Nephron (organoid): ENCODE measurements at regions not wholly inside any gene's neighbourhood (a gene's known extent, or its start where the extent isn't known, plus 50 kb on each side); places are given as distances from the start of the nearest gene placed in this dataset.

Experiments
- H3K27ac Mint-ChIP-seq, 3 experiments: 2 replicates each; pipeline ENCODE4 v1.8.0; 2020; ENCODE audit warnings: mixed read lengths in 3 of 3, mild to moderate bottlenecking in 2 of 3, moderate library complexity in 1 of 3
- H3K27me3 Mint-ChIP-seq: 2 replicates; pipeline ENCODE4 v1.8.0; 2021; ENCODE audit warnings: low read depth, mild to moderate bottlenecking, moderate library complexity, mixed read lengths
- H3K36me3 Mint-ChIP-seq: 2 replicates; pipeline ENCODE4 v1.8.0; 2020; ENCODE audit warnings: low read depth, mixed read lengths
- H3K4me1 Mint-ChIP-seq: 2 replicates; pipeline ENCODE4 v1.8.0; 2020; ENCODE audit warnings: mixed read lengths
- H3K4me3 Mint-ChIP-seq, 3 experiments: 2 replicates each; pipeline ENCODE4 v1.8.0; 2020; ENCODE audit warnings: mild to moderate bottlenecking in 3 of 3, mixed read lengths in 3 of 3, moderate library complexity in 2 of 3
- H3K9me3 Mint-ChIP-seq: 2 replicates; pipeline ENCODE4 v1.8.0; 2020; ENCODE audit warnings: mixed read lengths
- TF ChIP-seq, protein P1 (sequence below), 3 experiments: fragments of 200-600 bp; sonication (generic); IDR thresholded peaks; one replicate each; pipeline ENCODE4 v1.5.0; 2021; ENCODE audit warnings: antibody characterized with exemption in 3 of 3; ENCODE audit not compliant: unreplicated experiment in 3 of 3

DNA sequence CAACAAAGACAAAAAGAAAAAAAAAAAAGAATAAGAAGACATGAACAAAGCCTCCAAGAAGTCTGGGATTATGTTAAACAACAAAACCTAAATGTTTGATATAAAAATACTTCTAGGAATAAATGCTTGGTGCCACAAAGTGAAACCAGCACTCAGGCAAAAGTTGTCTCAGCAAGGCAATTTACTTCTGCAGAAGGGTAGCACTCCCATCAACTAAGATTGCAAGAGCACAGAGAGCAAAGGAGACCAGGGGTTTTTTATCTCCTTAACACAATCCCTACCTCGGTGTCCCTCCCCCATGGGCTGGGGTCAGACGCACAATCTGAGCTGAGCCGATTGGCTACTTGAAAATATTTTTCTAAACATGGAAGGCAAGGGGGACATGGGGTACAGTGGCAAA lies 381.3 kb upstream of the SLC24A2 start:
- Mint-ChIP-seq H3K36me3 (peaks cover 12% of the 10 kb centered on the region), H3K4me1 (no peaks in the 10 kb centered on the region), H3K4me3 (no peak overlapping the region), H3K27me3 (no peaks in the 10 kb centered on the region), H3K27ac (no peak overlapping the region), H3K9me3 (peaks cover 67% of the 10 kb centered on the region)
- TF ChIP-seq, protein P1, sequence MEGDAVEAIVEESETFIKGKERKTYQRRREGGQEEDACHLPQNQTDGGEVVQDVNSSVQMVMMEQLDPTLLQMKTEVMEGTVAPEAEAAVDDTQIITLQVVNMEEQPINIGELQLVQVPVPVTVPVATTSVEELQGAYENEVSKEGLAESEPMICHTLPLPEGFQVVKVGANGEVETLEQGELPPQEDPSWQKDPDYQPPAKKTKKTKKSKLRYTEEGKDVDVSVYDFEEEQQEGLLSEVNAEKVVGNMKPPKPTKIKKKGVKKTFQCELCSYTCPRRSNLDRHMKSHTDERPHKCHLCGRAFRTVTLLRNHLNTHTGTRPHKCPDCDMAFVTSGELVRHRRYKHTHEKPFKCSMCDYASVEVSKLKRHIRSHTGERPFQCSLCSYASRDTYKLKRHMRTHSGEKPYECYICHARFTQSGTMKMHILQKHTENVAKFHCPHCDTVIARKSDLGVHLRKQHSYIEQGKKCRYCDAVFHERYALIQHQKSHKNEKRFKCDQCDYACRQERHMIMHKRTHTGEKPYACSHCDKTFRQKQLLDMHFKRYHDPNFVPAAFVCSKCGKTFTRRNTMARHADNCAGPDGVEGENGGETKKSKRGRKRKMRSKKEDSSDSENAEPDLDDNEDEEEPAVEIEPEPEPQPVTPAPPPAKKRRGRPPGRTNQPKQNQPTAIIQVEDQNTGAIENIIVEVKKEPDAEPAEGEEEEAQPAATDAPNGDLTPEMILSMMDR (IDR thresholded peaks at IDR 0.05; ENCODE audit: unreplicated experiment in 3 of 3), result no peak

DNA sequence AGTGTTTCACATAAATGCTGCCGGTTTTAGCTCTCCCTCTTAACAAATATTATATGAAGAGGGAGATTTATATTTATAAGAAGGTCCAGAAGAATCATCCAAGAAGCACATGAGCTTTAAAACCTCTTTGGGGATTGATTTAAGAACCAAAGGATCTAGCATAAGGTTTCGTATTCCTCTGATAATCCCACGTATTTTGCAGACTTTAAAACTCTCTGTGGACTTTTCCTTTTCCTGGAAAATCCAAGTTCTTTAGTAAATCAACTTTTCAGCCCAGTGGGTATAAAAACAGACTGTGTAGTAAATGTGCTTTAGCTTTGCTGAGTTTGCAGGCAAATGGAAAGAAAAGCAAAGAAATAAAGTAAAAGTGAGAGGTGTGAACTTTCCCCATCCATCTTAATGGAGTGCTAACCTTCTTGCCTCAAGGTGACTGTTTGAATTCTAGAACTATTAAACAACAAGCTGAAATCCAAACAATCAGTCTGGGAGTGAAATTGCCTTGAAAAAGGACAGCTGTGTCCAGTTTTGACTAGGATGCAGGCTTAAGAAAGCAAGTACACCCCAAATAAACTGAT lies 363.4 kb upstream of the SLC24A2 start:
- TF ChIP-seq, protein P1 (IDR thresholded peaks at IDR 0.05; ENCODE audit: unreplicated experiment in 3 of 3), result no peak
- Mint-ChIP-seq H3K27ac (peak overlapping the region; percentile 61 to 66 (median 62)), H3K4me1 (peaks cover 34% of the 10 kb centered on the region), H3K27me3 (peaks cover 7% of the 10 kb centered on the region), H3K36me3 (no peaks in the 10 kb centered on the region), H3K4me3 (no peak overlapping the region), H3K9me3 (no peaks in the 10 kb centered on the region)

DNA sequence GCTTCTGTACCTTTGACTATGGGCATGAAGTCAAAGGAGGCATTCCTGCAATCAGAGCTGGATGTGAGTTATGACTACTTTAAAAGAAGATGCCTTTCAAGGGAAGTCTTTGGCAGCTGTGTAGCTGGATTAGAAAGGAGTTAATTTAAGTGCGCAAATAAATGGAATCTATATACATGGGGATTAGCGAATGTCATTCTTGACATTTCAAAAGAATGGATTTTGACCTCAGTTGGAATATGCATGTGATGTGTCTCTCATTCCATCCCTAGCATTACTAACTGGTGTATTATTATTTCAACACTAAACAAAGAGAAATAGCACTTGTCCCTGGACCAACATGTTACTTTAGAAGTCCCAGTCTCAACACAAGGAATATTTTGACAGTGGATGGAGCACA lies 359.6 kb upstream of the SLC24A2 start:
- peak overlapping the region in 1 of 3 experiments; percentile 39 for H3K4me3 Mint-ChIP-seq
- H3K4me1 Mint-ChIP-seq, result peaks cover 66% of the 10 kb centered on the region
- H3K27ac Mint-ChIP-seq, result peak overlapping the region; percentile 31 to 63 (median 37)
- no peaks in the 10 kb centered on the region for H3K36me3 Mint-ChIP-seq
- TF ChIP-seq, protein P1 (IDR thresholded peaks at IDR 0.05; ENCODE audit: unreplicated experiment in 3 of 3), result no peak
- H3K27me3 Mint-ChIP-seq, result peaks cover 20% of the 10 kb centered on the region
- no peaks in the 10 kb centered on the region for H3K9me3 Mint-ChIP-seq

DNA sequence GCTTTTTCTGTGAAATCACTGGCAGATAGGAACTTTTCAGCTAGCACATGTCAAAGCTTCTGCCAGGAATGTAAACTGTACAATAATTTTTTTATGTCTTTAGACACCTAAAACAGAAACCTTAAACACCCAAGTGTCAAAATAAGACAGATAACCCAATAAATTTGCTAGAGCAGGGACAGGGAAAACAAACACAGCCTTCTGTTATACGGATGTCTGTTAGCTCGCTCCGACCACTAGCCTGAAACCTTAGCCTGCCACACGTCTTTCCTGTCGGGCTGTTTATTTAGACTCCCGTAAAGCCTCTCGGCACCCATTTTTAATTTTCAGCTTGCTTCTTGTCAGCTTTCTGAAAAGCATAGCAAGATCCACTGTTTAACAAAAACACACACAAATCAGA lies 355.4 kb upstream of the SLC24A2 start:
- peaks cover 39% of the 10 kb centered on the region for H3K27me3 Mint-ChIP-seq
- no peaks in the 10 kb centered on the region for H3K36me3 Mint-ChIP-seq
- H3K27ac Mint-ChIP-seq, result peak overlapping the region; percentile 1 to 7 (median 3)
- no peaks in the 10 kb centered on the region for H3K9me3 Mint-ChIP-seq
- TF ChIP-seq, protein P1 (IDR thresholded peaks at IDR 0.05; ENCODE audit: unreplicated experiment in 3 of 3), result no peak
- peak overlapping the region; percentile 23 to 54 (median 40) for H3K4me3 Mint-ChIP-seq
- H3K4me1 Mint-ChIP-seq, result peaks cover 75% of the 10 kb centered on the region

DNA sequence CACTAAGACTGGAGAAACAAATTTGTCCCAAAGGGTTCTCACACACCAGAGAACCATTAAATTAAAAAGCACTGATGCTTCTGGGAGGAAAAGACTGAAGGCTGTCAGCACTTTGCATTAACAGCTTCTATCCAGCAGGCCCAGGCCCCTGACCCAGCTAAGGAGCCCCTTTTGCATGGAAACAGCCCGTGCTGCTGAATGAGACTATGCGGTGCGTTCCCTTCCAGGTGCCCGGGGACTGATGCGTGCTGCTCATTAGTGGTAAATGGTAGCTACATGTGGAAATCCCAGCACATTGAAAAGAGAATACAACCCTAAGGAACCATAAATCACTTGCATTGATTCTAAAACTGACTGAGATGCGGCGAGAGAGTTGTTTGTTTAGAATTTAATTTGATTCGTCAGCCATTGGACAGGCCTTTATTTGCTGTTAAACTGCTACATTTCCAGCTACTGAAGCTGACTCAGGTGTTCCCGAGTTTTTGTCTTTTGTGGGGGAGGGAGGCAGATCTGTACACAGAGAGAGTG lies 351.0 kb upstream of the SLC24A2 start:
- H3K9me3 Mint-ChIP-seq, result no peaks in the 10 kb centered on the region
- H3K4me3 Mint-ChIP-seq, result no peak overlapping the region
- no peak overlapping the region for H3K27ac Mint-ChIP-seq
- H3K36me3 Mint-ChIP-seq, result no peaks in the 10 kb centered on the region
- TF ChIP-seq, protein P1 (IDR thresholded peaks at IDR 0.05; ENCODE audit: unreplicated experiment in 3 of 3), result no peak
- peaks cover 41% of the 10 kb centered on the region for H3K4me1 Mint-ChIP-seq
- H3K27me3 Mint-ChIP-seq, result peaks cover 32% of the 10 kb centered on the region

DNA sequence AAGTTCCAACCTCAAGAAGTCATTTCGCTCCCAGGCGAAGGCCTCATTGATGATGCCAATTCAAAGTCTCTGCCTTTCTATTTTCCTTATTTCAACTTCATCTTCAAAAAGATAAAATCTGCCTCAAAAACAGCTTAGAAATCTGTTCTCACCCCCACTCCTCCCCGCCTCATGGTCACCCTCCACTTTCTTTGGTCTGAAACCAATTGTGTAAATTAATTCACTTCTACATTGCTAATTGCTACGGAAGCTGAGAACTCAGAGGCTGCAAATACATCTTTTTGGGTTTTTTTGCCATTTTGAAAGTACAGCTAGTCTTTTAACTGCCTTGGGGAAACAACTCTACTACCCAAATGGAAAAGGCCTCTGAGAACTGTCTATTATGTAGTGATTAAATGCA lies 350.0 kb upstream of the SLC24A2 start:
- Mint-ChIP-seq H3K27ac (no peak overlapping the region), H3K9me3 (no peaks in the 10 kb centered on the region), H3K4me1 (peaks cover 31% of the 10 kb centered on the region), H3K4me3 (no peak overlapping the region), H3K36me3 (no peaks in the 10 kb centered on the region), H3K27me3 (peaks cover 36% of the 10 kb centered on the region)
- TF ChIP-seq, protein P1 (IDR thresholded peaks at IDR 0.05; ENCODE audit: unreplicated experiment in 3 of 3), result no peak
